ENCODE measurements at regions not wholly inside any gene's neighbourhood (a gene's known extent, or its start where the extent isn't known, plus 50 kb on each side); places are given as distances from the start of the nearest gene placed in this dataset.

GRCh38 chr15:87632364-87632763, 624.2 kb downstream of the NTRK3 start:
- no peak for ATAC-seq
- TF ChIP-seq EP300 (IDR thresholded peaks at IDR 0.05): no peak
- TF ChIP-seq CTCF (IDR thresholded peaks at IDR 0.05): no peak
- TF ChIP-seq POLR2A (IDR thresholded peaks at IDR 0.05): no peak
- no peak for TF ChIP-seq POLR2AphosphoS5 (IDR thresholded peaks at IDR 0.05)
- Histone ChIP-seq H3K27me3 (no peaks in the 10 kb centered on the region), H3K4me1 (no peaks in the 10 kb centered on the region), H3K4me3 (no peak overlapping the region), H3K27ac (no peak overlapping the region), H3K9me3 (no peaks in the 10 kb centered on the region), H3K36me3 (no peaks in the 10 kb centered on the region)

GRCh38 chr15:87631775-87632174, 624.8 kb downstream of the NTRK3 start:
- WGBS, 2 donors (ENCODE audit: low coverage in 1 of 2): 55 to 88% methylated on average over 2 of the region's 2 CpGs

GRCh38 chr15:87631093-87631492, 625.4 kb downstream of the NTRK3 start:
- TF ChIP-seq POLR2AphosphoS5 (IDR thresholded peaks at IDR 0.05) (no peak), EP300 (IDR thresholded peaks at IDR 0.05) (no peak), POLR2A (IDR thresholded peaks at IDR 0.05) (no peak), CTCF (IDR thresholded peaks at IDR 0.05) (no peak)
- Histone ChIP-seq H3K36me3 (no peaks in the 10 kb centered on the region), H3K4me1 (no peaks in the 10 kb centered on the region), H3K27me3 (no peaks in the 10 kb centered on the region), H3K4me3 (no peak overlapping the region), H3K27ac (no peak overlapping the region), H3K9me3 (no peaks in the 10 kb centered on the region)
- no peak for ATAC-seq
- WGBS, 2 donors (ENCODE audit: low coverage in 1 of 2): 70 to 80% methylated on average over 1 of the region's 1 CpG

More at GRCh38 chr15:87631775-87632174, 624.8 kb downstream of the NTRK3 start:
- Histone ChIP-seq H3K27me3 (no peaks in the 10 kb centered on the region), H3K4me3 (no peak overlapping the region), H3K9me3 (no peaks in the 10 kb centered on the region), H3K4me1 (no peaks in the 10 kb centered on the region), H3K36me3 (no peaks in the 10 kb centered on the region), H3K27ac (no peak overlapping the region)
- TF ChIP-seq POLR2A (IDR thresholded peaks at IDR 0.05): no peak
- TF ChIP-seq POLR2AphosphoS5 (IDR thresholded peaks at IDR 0.05): no peak
- TF ChIP-seq CTCF (IDR thresholded peaks at IDR 0.05): no peak
- TF ChIP-seq EP300 (IDR thresholded peaks at IDR 0.05): no peak
- ATAC-seq: no peak

- H3K27me3 ChIP-seq: no peaks in the 10 kb centered on the region
- H3K4me3 ChIP-seq: no peak overlapping the region
- H3K36me3 ChIP-seq: no peaks in the 10 kb centered on the region
- TF ChIP-seq POLR2A (IDR thresholded peaks at IDR 0.05): no peak
- no peak for TF ChIP-seq POLR2AphosphoS5 (IDR thresholded peaks at IDR 0.05)
- TF ChIP-seq CTCF (IDR thresholded peaks at IDR 0.05): no peak
- TF ChIP-seq EP300 (IDR thresholded peaks at IDR 0.05): no peak
- no peaks in the 10 kb centered on the region for H3K4me1 ChIP-seq
- no peak overlapping the region for H3K27ac ChIP-seq
- no peak for ATAC-seq
- WGBS, 2 donors (ENCODE audit: low coverage in 1 of 2): 46 to 100% methylated on average over 2 to 3 of the region's 3 CpGs
- H3K9me3 ChIP-seq: no peaks in the 10 kb centered on the region
These were observed 628.2 kb downstream of the NTRK3 start for GRCh38 chr15:87628311-87628710.

- no peak for ATAC-seq
- Histone ChIP-seq H3K27ac (no peak overlapping the region), H3K9me3 (no peaks in the 10 kb centered on the region), H3K4me1 (no peaks in the 10 kb centered on the region), H3K36me3 (no peaks in the 10 kb centered on the region), H3K4me3 (no peak overlapping the region), H3K27me3 (no peaks in the 10 kb centered on the region)
- TF ChIP-seq EP300 (IDR thresholded peaks at IDR 0.05) (no peak), CTCF (IDR thresholded peaks at IDR 0.05) (no peak), POLR2A (IDR thresholded peaks at IDR 0.05) (no peak), POLR2AphosphoS5 (IDR thresholded peaks at IDR 0.05) (no peak)
- 90 to 97% methylated on average over 3 to 4 of the region's 4 CpGs for WGBS, 2 donors (ENCODE audit: low coverage in 1 of 2)
These were observed 629.7 kb downstream of the NTRK3 start for GRCh38 chr15:87626860-87627259.
